HepG2 (cell line): ENCODE measurements at regions not wholly inside any gene's neighbourhood (a gene's known extent, or its start where the extent isn't known, plus 50 kb on each side); places are given as distances from the start of the nearest gene placed in this dataset.

ENCODE experiments used
- ATAC-seq: fragments of 200-7000 bp; cut with Tn5 transposase; 3 replicates; pipeline ENCODE4 v1.9.1; 2020; ENCODE audit warnings: mild to moderate bottlenecking, moderate library complexity
- BruUV-seq: library from RNA; stranded (reverse); fragments of 400-500 nt; replicated peaks from 2 replicates; lab custom pipeline; 2021; lab: Mats Ljungman, UMichigan
- CTCF ChIA-PET: fragments of 300-600 bp; formaldehyde crosslinking; extraction: SDS; loops from one replicate; lab custom pipeline; 2021; ENCODE audit warnings: low total read pairs, inconsistent platforms, low intra/inter-chr PET ratio; lab: Yijun Ruan, JAX
- POLR2A ChIA-PET: fragments of 350-600 bp; sonication (Branson Sonifier 250); formaldehyde crosslinking; loops from one replicate; lab custom pipeline; 2020; ENCODE audit warnings: antibody characterized with exemption, inconsistent platforms; lab: Yijun Ruan, JAX
- DNase-seq: peaks from one replicate; pipeline ENCODE4 v3.0.0-alpha.2; 2015; ENCODE audit warnings: low spot score
- FAIRE-seq: peaks from 3 replicates; lab custom pipeline; 2011; peaks lifted over from hg19 to GRCh38; lab: Jason Lieb, UNC
- H2AFZ ChIP-seq: one replicate; pipeline ENCODE4 v1.6.1; 2011; ENCODE audit warnings: low read length, inconsistent platforms
- H3K27ac ChIP-seq: fragments of 300-600 bp; 3 replicates; pipeline ENCODE4 v1.8.0; 2011; ENCODE audit warnings: mixed run types, mild to moderate bottlenecking, mixed read lengths, low read length, inconsistent platforms; ENCODE audit not compliant: insufficient read depth; ENCODE audit errors: extremely low read length
- H3K27me3 ChIP-seq, 2 experiments: fragments of 200-600 bp in 1 of 2; 2 replicates in 1 of 2; 3 replicates in 1 of 2; pipeline versions ENCODE4 v1.6.0 to v1.8.0; 2011; ENCODE audit warnings: low read length in 2 of 2, mild to moderate bottlenecking in 2 of 2, moderate library complexity in 2 of 2, inconsistent platforms in 1 of 2; ENCODE audit not compliant: insufficient read depth in 2 of 2, control insufficient read depth in 1 of 2
- H3K36me3 ChIP-seq, 2 experiments: fragments of 200-600 bp in 1 of 2; replicated peaks in 1 of 2; 2 replicates in 1 of 2; 3 replicates in 1 of 2; pipeline versions ENCODE4 v1.5.1 to v1.8.0; 2011; ENCODE audit warnings: low read length in 2 of 2, inconsistent platforms in 1 of 2; ENCODE audit not compliant: insufficient read depth in 2 of 2, control insufficient read depth in 1 of 2
- H3K4me1 ChIP-seq: 2 replicates; pipeline ENCODE4 v1.5.1; 2012; ENCODE audit warnings: low read length, inconsistent platforms; ENCODE audit not compliant: insufficient read depth
- H3K4me2 ChIP-seq: 2 replicates; pipeline ENCODE4 v1.6.0; 2011; ENCODE audit warnings: low read depth, low read length, inconsistent platforms
- H3K4me3 ChIP-seq, 3 experiments: fragments of 200-600 bp in 1 of 3; sonication (generic), shearing (Covaris generic) in 1 of 3; replicated peaks in 1 of 3; 2 replicates each; pipeline ENCODE4 v1.5.1; 2011 to 2016; ENCODE audit warnings: low read length in 3 of 3, inconsistent platforms in 2 of 3, low read depth in 2 of 3, mild to moderate bottlenecking in 2 of 3, control low read depth in 1 of 3, mixed read lengths in 1 of 3; ENCODE audit not compliant: insufficient read depth in 1 of 3
- H3K79me2 ChIP-seq: one replicate; pipeline ENCODE4 v1.6.1; 2011; ENCODE audit warnings: low read length, inconsistent platforms; ENCODE audit not compliant: insufficient read depth
- H3K9ac ChIP-seq: 2 replicates; pipeline ENCODE4 v1.6.0; 2011; ENCODE audit warnings: mild to moderate bottlenecking, low read depth, low read length, inconsistent platforms; ENCODE audit not compliant: insufficient read depth
- H3K9me3 ChIP-seq: 2 replicates; pipeline ENCODE4 v1.5.1; 2012; ENCODE audit warnings: mild to moderate bottlenecking, low read length
- H4K20me1 ChIP-seq: 2 replicates; pipeline ENCODE4 v1.6.0; 2011; ENCODE audit warnings: inconsistent platforms, mild to moderate bottlenecking, low read length, moderate library complexity; ENCODE audit not compliant: insufficient read depth
- HCFC1 ChIP-seq: fragments of 150-350 bp; IDR thresholded peaks from 2 replicates; pipeline ENCODE4 v1.6.1; 2014; ENCODE audit warnings: low read depth, low read length
- JUNB ChIP-seq: sonication (generic); formaldehyde crosslinking; IDR thresholded peaks from 2 replicates; pipeline ENCODE4 v1.8.0; 2022; ENCODE audit warnings: missing genetic modification reagents, mild to moderate bottlenecking, borderline replicate concordance
- KAT7 ChIP-seq: IDR thresholded peaks from 2 replicates; pipeline ENCODE4 v1.6.1; 2018; ENCODE audit warnings: borderline replicate concordance, missing compliant biosample characterization
- MED1 ChIP-seq: sonication (generic); formaldehyde crosslinking; IDR thresholded peaks from 2 replicates; pipeline ENCODE4 v1.4.0; 2020; ENCODE audit warnings: missing genetic modification reagents
- PLRG1 ChIP-seq: fragments of 450-650 bp; conservative IDR thresholded peaks from 2 replicates; pipeline ENCODE4 v1.6.1; 2016
- REL ChIP-seq: sonication (generic); formaldehyde crosslinking; conservative IDR thresholded peaks from 2 replicates; pipeline ENCODE4 v1.8.0; 2022; ENCODE audit warnings: mild to moderate bottlenecking, missing genetic modification reagents, moderate library complexity
- TBP ChIP-seq: sonication (generic); formaldehyde crosslinking; IDR thresholded peaks from 2 replicates; pipeline ENCODE4 v1.5.0; 2020; ENCODE audit warnings: missing genetic modification reagents
- TEAD3 ChIP-seq: optimal IDR thresholded peaks from 2 replicates; pipeline ENCODE3; 2016; ENCODE audit warnings: borderline replicate concordance
- THYN1 ChIP-seq: sonication (generic); formaldehyde crosslinking; IDR thresholded peaks from 2 replicates; pipeline ENCODE4 v1.8.1; 2023; ENCODE audit warnings: low read depth, mild to moderate bottlenecking, moderate library complexity, missing genetic modification reagents, borderline replicate concordance
- ZKSCAN8 ChIP-seq: IDR thresholded peaks from 2 replicates; pipeline ENCODE4 v1.6.1; 2016; ENCODE audit warnings: borderline replicate concordance, missing genetic modification reagents, missing compliant biosample characterization
- ZNF326 ChIP-seq: sonication (generic); formaldehyde crosslinking; IDR thresholded peaks from 2 replicates; pipeline ENCODE4 v1.4.0; 2020; ENCODE audit warnings: missing genetic modification reagents, borderline replicate concordance
- ZNF589 ChIP-seq: sonication (generic); formaldehyde crosslinking; conservative IDR thresholded peaks from 2 replicates; pipeline ENCODE4 v1.8.0; 2022; ENCODE audit warnings: mild to moderate bottlenecking, moderate library complexity, missing genetic modification reagents
- ZNF792 ChIP-seq: IDR thresholded peaks from 2 replicates; pipeline ENCODE4 v1.6.1; 2016
- ZNF816 ChIP-seq: sonication (generic); formaldehyde crosslinking; IDR thresholded peaks from 2 replicates; pipeline ENCODE4 v1.8.0; 2022; ENCODE audit warnings: missing genetic modification reagents, mild to moderate bottlenecking, borderline replicate concordance
- WGBS: methylation state at CpG from one replicate; pipeline ENCODE4 v1.1.6; 2017; ENCODE audit warnings: low lambda C conversion rate; 5-methylcytosine and 5-hydroxymethylcytosine counted together
- in situ Hi-C: cut with HindIII; loops from 2 replicates; pipeline ENCODE4 v1.10.0; 2017; ENCODE audit warnings: low pct_unique_long_range_greater_than_20kb; ENCODE audit not compliant: extremely low pct_ligation_motif_present
- intact Hi-C: fragments of 100-400 bp; cut with micrococcal nuclease; formaldehyde crosslinking; loops from one replicate; pipeline ENCODE4 v1.10.0; 2022; ENCODE audit not compliant: unreplicated experiment
- TF ChIP-seq, protein P1 (sequence below): sonication (generic); formaldehyde crosslinking; IDR thresholded peaks from 2 replicates; pipeline ENCODE4; 2020; ENCODE audit warnings: missing genetic modification reagents, mild to moderate bottlenecking, borderline replicate concordance
- TF ChIP-seq, protein P2 (sequence below), 2 experiments: fragments of 450-650 bp in 1 of 2; sonication (generic) in 1 of 2; formaldehyde crosslinking; IDR thresholded peaks; 2 replicates each; pipeline versions ENCODE4 v1.5.0 to v1.8.0; 2020 to 2022; ENCODE audit warnings: mild to moderate bottlenecking in 1 of 2, missing genetic modification reagents in 1 of 2
- TF ChIP-seq, protein P3 (sequence below): IDR thresholded peaks from 2 replicates; pipeline ENCODE4 v1.6.1; 2016; ENCODE audit warnings: low read depth

DNA sequence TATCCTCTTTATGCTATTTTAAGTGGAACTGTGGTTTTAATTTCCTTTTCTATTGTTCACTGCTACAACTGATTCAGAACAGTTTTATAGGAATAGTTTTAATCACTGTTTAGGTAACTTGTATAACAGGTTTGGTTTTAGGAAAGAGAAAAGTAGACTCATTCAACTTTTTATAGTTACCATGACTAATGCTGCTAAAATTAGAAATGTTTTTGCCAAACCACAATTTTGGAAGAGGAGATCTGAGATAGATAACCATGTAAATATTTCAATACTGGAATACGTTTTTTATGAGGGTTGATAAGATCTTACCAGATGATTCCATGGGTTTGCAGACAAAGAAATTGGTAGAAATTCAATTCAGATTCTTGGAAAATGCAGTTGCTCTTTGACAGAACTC lies 404.6 kb upstream of the ARRDC3 start:
- Histone ChIP-seq H3K27me3 (no peaks in the 10 kb centered on the region), H3K9ac (no peak overlapping the region), H4K20me1 (no peaks in the 10 kb centered on the region), H3K4me3 (no peak overlapping the region), H3K9me3 (no peaks in the 10 kb centered on the region), H3K4me1 (no peaks in the 10 kb centered on the region), H3K36me3 (no peaks in the 10 kb centered on the region), H3K79me2 (no peaks in the 10 kb centered on the region), H2AFZ (no peak overlapping the region), H3K4me2 (no peak overlapping the region), H3K27ac (no peak overlapping the region)
- no peak for ATAC-seq
- FAIRE-seq: no peak
- ChIA-PET POLR2A (no interaction called here), CTCF (no interaction called here)
- 0% methylated on average over 1 of the region's 1 CpG for WGBS
- TF ChIP-seq TBP (CRISPR knock-in tag): no peak
- no peak for TF ChIP-seq ZNF326
- TF ChIP-seq PLRG1: no peak
- no peak for TF ChIP-seq REL (CRISPR knock-in tag)
- TF ChIP-seq, protein P1, sequence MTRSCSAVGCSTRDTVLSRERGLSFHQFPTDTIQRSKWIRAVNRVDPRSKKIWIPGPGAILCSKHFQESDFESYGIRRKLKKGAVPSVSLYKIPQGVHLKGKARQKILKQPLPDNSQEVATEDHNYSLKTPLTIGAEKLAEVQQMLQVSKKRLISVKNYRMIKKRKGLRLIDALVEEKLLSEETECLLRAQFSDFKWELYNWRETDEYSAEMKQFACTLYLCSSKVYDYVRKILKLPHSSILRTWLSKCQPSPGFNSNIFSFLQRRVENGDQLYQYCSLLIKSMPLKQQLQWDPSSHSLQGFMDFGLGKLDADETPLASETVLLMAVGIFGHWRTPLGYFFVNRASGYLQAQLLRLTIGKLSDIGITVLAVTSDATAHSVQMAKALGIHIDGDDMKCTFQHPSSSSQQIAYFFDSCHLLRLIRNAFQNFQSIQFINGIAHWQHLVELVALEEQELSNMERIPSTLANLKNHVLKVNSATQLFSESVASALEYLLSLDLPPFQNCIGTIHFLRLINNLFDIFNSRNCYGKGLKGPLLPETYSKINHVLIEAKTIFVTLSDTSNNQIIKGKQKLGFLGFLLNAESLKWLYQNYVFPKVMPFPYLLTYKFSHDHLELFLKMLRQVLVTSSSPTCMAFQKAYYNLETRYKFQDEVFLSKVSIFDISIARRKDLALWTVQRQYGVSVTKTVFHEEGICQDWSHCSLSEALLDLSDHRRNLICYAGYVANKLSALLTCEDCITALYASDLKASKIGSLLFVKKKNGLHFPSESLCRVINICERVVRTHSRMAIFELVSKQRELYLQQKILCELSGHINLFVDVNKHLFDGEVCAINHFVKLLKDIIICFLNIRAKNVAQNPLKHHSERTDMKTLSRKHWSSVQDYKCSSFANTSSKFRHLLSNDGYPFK (CRISPR knock-in tag): no peak
- no peak for TF ChIP-seq JUNB (CRISPR knock-in tag)
- TF ChIP-seq, protein P2, sequence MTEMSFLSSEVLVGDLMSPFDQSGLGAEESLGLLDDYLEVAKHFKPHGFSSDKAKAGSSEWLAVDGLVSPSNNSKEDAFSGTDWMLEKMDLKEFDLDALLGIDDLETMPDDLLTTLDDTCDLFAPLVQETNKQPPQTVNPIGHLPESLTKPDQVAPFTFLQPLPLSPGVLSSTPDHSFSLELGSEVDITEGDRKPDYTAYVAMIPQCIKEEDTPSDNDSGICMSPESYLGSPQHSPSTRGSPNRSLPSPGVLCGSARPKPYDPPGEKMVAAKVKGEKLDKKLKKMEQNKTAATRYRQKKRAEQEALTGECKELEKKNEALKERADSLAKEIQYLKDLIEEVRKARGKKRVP (CRISPR knock-in tag; IDR thresholded peaks at IDR 0.05): no peak
- no peak for TF ChIP-seq KAT7 (CRISPR knock-in tag)
- TF ChIP-seq ZNF589 (CRISPR knock-in tag): no peak
- TF ChIP-seq HCFC1: no peak
- TF ChIP-seq ZKSCAN8: no peak
- no peak for TF ChIP-seq ZNF792 (CRISPR knock-in tag)
- TF ChIP-seq MED1 (CRISPR knock-in tag): no peak
- TF ChIP-seq, protein P3, sequence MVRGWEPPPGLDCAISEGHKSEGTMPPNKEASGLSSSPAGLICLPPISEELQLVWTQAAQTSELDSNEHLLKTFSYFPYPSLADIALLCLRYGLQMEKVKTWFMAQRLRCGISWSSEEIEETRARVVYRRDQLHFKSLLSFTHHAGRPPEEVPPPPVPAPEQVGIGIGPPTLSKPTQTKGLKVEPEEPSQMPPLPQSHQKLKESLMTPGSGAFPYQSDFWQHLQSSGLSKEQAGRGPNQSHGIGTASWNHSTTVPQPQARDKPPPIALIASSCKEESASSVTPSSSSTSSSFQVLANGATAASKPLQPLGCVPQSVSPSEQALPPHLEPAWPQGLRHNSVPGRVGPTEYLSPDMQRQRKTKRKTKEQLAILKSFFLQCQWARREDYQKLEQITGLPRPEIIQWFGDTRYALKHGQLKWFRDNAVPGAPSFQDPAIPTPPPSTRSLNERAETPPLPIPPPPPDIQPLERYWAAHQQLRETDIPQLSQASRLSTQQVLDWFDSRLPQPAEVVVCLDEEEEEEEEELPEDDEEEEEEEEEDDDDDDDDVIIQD: no peak
- TF ChIP-seq THYN1 (CRISPR knock-in tag): no peak
- no peak for TF ChIP-seq ZNF816 (CRISPR knock-in tag)
- TF ChIP-seq TEAD3: no peak
- intact Hi-C loops (no loop called here), in situ Hi-C loops (no loop called here)
- no peak for DNase-seq
- no TSS peak for BruUV-seq
